HEK293T (cell line): ENCODE measurements at regions not wholly inside any gene's neighbourhood (a gene's known extent, or its start where the extent isn't known, plus 50 kb on each side); places are given as distances from the start of the nearest gene placed in this dataset.

Source experiments
- CTCF ChIA-PET: fragments of 350-600 bp; formaldehyde crosslinking; extraction: SDS; loops from one replicate; lab custom pipeline; 2021; ENCODE audit warnings: antibody characterized with exemption, inconsistent platforms; lab: Yijun Ruan, JAX
- POLR2A ChIA-PET: fragments of 350-600 bp; formaldehyde crosslinking; extraction: SDS; loops from one replicate; lab custom pipeline; 2020; ENCODE audit warnings: antibody characterized with exemption, inconsistent platforms; lab: Yijun Ruan, JAX
- DNase-seq: peaks from one replicate; pipeline ENCODE4 v3.0.0; 2012; ENCODE audit warnings: mixed read lengths; ENCODE audit errors: extremely low spot score
- ARNT ChIP-seq: fragments of 450-650 bp; IDR thresholded peaks from 2 replicates; pipeline ENCODE4 v1.6.1; 2017; ENCODE audit warnings: mild to moderate bottlenecking
- BHLHE40 ChIP-seq: fragments of 450-650 bp; IDR thresholded peaks from 2 replicates; pipeline ENCODE4 v1.6.1; 2016; ENCODE audit warnings: mild to moderate bottlenecking, moderate library complexity, borderline replicate concordance
- CTBP1 ChIP-seq: fragments of 450-650 bp; IDR thresholded peaks from 2 replicates; pipeline ENCODE4 v1.6.1; 2016; ENCODE audit warnings: borderline replicate concordance
- ELF4 ChIP-seq: fragments of 450-650 bp; IDR thresholded peaks from 2 replicates; pipeline ENCODE4 v1.6.1; 2017; ENCODE audit warnings: antibody characterized with exemption
- FOXA1 ChIP-seq: fragments of 450-650 bp; IDR thresholded peaks from 2 replicates; pipeline ENCODE4 v1.6.1; 2016; ENCODE audit warnings: mild to moderate bottlenecking
- FOXK2 ChIP-seq: fragments of 450-650 bp; IDR thresholded peaks from 2 replicates; pipeline ENCODE4 v1.6.1; 2016; ENCODE audit warnings: mild to moderate bottlenecking
- FOXM1 ChIP-seq: fragments of 450-650 bp; IDR thresholded peaks from 2 replicates; pipeline ENCODE4 v1.6.1; 2017; ENCODE audit warnings: mild to moderate bottlenecking, borderline replicate concordance
- HDGF ChIP-seq: fragments of 450-650 bp; IDR thresholded peaks from 2 replicates; pipeline ENCODE4 v1.6.1; 2017; ENCODE audit warnings: antibody characterized with exemption, borderline replicate concordance
- L3MBTL2 ChIP-seq: fragments of 450-650 bp; conservative IDR thresholded peaks from 2 replicates; pipeline ENCODE4 v1.6.1; 2016; ENCODE audit warnings: mild to moderate bottlenecking
- LEF1 ChIP-seq: fragments of 450-650 bp; IDR thresholded peaks from 2 replicates; pipeline ENCODE4 v1.6.1; 2017; ENCODE audit warnings: mild to moderate bottlenecking, borderline replicate concordance
- NFRKB ChIP-seq: fragments of 450-650 bp; IDR thresholded peaks from 2 replicates; pipeline ENCODE4 v1.6.1; 2016; ENCODE audit warnings: mild to moderate bottlenecking, moderate library complexity
- SP1 ChIP-seq: fragments of 450-650 bp; IDR thresholded peaks from 2 replicates; pipeline ENCODE4 v1.6.1; 2017
- SUZ12 ChIP-seq: fragments of 450-650 bp; IDR thresholded peaks from 2 replicates; pipeline ENCODE4 v1.6.1; 2016; ENCODE audit warnings: mild to moderate bottlenecking
- TARDBP ChIP-seq: fragments of 450-650 bp; IDR thresholded peaks from 2 replicates; pipeline ENCODE4 v1.6.1; 2016
- ZNF384 ChIP-seq: fragments of 450-650 bp; IDR thresholded peaks from 2 replicates; pipeline ENCODE4 v1.6.1; 2016
- TF ChIP-seq, protein P1 (sequence below): fragments of 450-650 bp; IDR thresholded peaks from 2 replicates; pipeline ENCODE4 v1.6.1; 2016

DNA sequence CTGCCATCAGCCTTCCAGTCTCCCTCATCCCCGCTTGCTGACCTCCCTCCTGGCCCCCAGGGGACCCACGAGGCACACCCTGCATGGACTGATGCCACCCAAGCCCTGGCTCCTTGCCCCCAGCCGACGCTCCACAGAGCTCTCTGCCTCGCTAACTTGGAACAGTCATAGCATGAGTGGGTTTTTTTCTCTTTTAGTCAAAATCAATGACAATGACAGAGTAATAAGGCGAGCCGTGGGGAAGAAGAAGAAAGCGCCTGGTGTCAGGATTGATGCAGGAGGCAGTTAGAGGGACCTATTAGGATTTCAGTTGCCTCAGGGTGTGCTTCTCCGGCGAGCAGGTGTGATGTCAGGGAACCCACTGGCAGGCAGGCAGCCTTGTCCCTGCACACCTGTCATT lies 176.3 kb upstream of the TNRC6C start:
- ChIA-PET CTCF (no interaction called here), POLR2A (no interaction called here)
- DNase-seq = no peak
- TF ChIP-seq BHLHE40 = no peak
- no peak for TF ChIP-seq L3MBTL2
- TF ChIP-seq, protein P1, sequence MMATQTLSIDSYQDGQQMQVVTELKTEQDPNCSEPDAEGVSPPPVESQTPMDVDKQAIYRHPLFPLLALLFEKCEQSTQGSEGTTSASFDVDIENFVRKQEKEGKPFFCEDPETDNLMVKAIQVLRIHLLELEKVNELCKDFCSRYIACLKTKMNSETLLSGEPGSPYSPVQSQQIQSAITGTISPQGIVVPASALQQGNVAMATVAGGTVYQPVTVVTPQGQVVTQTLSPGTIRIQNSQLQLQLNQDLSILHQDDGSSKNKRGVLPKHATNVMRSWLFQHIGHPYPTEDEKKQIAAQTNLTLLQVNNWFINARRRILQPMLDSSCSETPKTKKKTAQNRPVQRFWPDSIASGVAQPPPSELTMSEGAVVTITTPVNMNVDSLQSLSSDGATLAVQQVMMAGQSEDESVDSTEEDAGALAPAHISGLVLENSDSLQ = no peak
- TF ChIP-seq LEF1 = no peak
- TF ChIP-seq SP1 = no peak
- TF ChIP-seq FOXK2 = no peak
- TF ChIP-seq HDGF = no peak
- no peak for TF ChIP-seq CTBP1
- no peak for TF ChIP-seq TARDBP
- TF ChIP-seq SUZ12 = no peak
- no peak for TF ChIP-seq NFRKB
- no peak for TF ChIP-seq ARNT
- TF ChIP-seq FOXM1 = no peak
- no peak for TF ChIP-seq ELF4
- TF ChIP-seq FOXA1 = no peak
- TF ChIP-seq ZNF384 = no peak

DNA sequence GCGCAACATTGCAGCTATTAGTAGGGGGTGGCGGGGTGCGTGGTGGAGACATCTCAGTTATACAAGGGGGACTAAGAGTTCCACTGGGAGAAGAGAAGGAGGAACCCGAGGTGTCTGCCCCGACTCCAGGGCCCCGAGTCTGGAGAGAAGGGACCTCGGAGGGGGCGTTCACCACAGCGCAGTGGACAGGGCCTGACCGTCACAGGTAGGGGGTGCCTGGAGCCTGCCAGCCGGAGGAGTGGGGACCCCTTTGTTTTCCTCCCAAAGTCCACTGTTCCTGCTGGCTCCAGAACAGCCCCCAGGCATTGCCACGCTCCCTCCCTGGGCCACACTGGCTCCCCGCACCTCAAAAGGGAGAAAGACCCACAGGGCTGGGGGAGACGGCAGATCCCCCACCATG lies 175.9 kb upstream of the TNRC6C start:
- ChIA-PET POLR2A (no interaction called here), CTCF (no interaction called here)
- DNase-seq = no peak
- TF ChIP-seq LEF1 (no peak), CTBP1 (no peak), SP1 (no peak), FOXA1 (no peak), L3MBTL2 (no peak), NFRKB (no peak), ELF4 (no peak), HDGF (no peak), ZNF384 (no peak), FOXM1 (no peak), ARNT (no peak)

DNA sequence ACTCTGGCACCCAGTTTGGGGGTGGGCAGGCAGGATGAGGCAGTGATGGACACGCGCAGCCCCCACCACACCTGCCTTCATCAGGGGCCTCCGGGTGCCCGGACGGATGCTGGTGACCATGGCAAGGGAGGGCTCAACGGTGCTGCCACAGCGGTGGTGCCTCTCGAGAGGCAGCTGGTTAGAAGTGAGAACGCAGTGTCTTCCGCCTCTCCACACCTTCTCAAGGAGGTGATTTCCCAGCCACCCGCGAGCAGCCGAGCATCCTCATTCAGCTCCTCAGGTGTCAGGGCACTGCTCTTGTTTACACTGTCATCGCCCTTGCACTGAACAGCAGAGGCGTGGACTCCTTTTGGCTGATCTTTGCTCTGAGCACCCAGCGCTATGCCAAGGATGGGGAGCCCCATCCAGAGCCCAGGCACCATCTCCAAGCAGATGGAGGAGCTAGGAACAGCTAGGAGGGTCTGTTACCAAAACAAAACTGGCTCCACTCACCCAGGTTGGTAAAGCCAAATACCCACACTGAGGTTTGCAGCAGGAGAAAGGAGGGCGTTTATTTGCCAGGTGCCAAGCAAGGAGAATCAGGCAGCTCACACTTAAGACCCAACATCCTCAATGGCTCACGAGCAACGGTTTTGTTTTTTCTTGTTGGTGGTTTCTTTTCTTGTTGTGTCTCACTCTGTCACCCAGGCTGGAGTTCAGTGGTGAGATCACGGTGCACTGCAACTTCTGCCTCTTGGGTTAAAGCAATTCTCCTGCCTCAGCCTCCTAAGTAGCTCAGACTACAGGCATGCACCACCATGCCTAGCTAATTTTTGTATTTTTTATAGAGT lies 174.3 kb upstream of the TNRC6C start:
- CTCF ChIA-PET = interaction anchor here (0.7 kb wide), 1 partner anchor 384 kb away, joined by 3 read pairs; no protein-coding TSS in a partner anchor
- POLR2A ChIA-PET = no interaction called here
- TF ChIP-seq, protein P1 = no peak
- no peak for TF ChIP-seq SUZ12
- TF ChIP-seq FOXM1 = no peak
- no peak for TF ChIP-seq ZNF384

DNA sequence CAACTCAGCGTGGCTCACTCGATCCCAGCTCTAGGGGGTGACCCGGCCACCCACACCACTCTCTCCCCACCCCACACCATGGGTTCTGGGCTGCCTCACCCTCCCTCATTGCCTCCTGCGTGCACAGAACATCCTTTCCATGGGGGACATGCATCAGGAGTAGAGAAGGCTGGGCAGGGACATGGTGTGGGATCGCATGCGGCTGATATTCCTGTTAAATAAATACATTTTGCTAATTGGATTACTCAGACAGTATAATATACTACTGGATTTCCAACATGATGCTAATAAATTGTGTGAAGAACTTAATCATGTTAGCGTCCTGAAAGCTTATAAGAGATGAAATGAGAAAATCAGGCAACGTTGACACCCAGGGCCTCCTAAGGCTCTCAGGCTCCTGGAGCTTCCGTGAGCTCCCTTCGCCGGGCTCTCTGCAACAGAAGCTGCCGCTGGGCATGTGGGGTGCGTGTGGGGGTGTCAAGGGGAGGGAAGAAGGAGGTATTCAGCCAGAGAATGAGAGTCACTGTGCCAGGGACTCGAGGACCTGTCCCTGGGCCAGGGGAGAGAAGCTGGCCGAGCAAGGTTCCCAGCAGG lies 173.1 kb upstream of the TNRC6C start:
- DNase-seq = no peak
- ChIA-PET CTCF (no interaction called here), POLR2A (no interaction called here)
- no peak for TF ChIP-seq FOXA1
- TF ChIP-seq FOXM1 = no peak
- TF ChIP-seq HDGF = no peak
- TF ChIP-seq TARDBP = no peak
- no peak for TF ChIP-seq ARNT

More for the DNA sequence above, 174.3 kb upstream of the TNRC6C start:
- DNase-seq = no peak

DNA sequence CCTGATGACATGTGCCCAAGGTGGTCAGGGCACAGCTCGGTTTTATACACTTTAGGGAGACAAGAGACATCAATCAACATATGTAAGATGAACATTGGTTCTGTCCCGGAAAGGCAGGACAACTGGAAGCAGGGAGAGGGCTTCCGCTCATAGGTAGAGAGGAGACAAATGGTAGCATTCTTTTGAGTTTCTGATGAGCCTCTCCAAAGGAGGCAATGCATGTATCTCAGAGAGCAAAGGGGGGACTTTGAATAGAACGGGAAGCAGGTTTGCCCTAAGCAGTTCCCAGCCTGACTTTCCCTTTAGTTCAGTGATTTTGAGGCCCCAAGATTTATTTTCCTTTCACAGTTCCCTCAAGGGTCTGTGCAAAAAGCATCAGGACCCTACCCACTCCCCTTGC lies 172.4 kb upstream of the TNRC6C start:
- CTCF ChIA-PET = no interaction called here
- POLR2A ChIA-PET = no interaction called here
- DNase-seq = no peak
- TF ChIP-seq SUZ12 = no peak
- TF ChIP-seq NFRKB = no peak
- no peak for TF ChIP-seq ARNT
- TF ChIP-seq ELF4 = no peak
- no peak for TF ChIP-seq LEF1
- TF ChIP-seq L3MBTL2 = no peak
- TF ChIP-seq ZNF384 = no peak
- no peak for TF ChIP-seq TARDBP
- no peak for TF ChIP-seq SP1
- TF ChIP-seq FOXM1 = no peak
- TF ChIP-seq FOXK2 = no peak
- TF ChIP-seq, protein P1 = no peak
- TF ChIP-seq HDGF = no peak
- TF ChIP-seq BHLHE40 = no peak
- TF ChIP-seq FOXA1 = no peak
- no peak for TF ChIP-seq CTBP1
